PC-9 (cell line): ENCODE measurements at regions not wholly inside any gene's neighbourhood (a gene's known extent, or its start where the extent isn't known, plus 50 kb on each side); places are given as distances from the start of the nearest gene placed in this dataset.

ENCODE experiments used
- EZH2 ChIP-seq: fragments of 200-600 bp; sonication (generic); IDR thresholded peaks from 2 replicates; pipeline ENCODE4 v1.8.0; 2017; ENCODE audit warnings: antibody characterized with exemption, low read depth
- TF ChIP-seq, protein P1 (sequence below): fragments of 200-600 bp; sonication (generic); conservative IDR thresholded peaks from 2 replicates; pipeline ENCODE4 v1.6.1; 2017; ENCODE audit warnings: mixed run types, antibody characterized with exemption, mild to moderate bottlenecking, moderate library complexity

DNA sequence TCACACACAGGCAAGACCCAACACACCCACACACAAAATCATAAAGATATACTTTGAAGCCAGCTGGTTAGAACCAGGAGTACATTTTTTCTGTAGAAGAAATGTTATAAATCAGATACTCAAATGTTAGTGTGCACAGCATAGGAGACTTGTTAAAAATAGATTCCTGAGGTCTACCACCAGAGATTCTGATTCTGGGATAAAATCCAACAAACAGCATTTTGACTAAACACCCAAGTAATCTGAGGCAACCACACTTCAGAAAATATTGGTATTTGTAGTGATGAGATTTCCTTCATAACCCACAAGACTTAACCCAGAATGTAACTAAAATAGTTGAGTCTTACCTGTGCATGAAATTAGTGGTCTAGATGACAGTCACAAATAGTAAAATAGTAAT lies 301.8 kb downstream of the HNRNPD start:
- TF ChIP-seq, protein P1, sequence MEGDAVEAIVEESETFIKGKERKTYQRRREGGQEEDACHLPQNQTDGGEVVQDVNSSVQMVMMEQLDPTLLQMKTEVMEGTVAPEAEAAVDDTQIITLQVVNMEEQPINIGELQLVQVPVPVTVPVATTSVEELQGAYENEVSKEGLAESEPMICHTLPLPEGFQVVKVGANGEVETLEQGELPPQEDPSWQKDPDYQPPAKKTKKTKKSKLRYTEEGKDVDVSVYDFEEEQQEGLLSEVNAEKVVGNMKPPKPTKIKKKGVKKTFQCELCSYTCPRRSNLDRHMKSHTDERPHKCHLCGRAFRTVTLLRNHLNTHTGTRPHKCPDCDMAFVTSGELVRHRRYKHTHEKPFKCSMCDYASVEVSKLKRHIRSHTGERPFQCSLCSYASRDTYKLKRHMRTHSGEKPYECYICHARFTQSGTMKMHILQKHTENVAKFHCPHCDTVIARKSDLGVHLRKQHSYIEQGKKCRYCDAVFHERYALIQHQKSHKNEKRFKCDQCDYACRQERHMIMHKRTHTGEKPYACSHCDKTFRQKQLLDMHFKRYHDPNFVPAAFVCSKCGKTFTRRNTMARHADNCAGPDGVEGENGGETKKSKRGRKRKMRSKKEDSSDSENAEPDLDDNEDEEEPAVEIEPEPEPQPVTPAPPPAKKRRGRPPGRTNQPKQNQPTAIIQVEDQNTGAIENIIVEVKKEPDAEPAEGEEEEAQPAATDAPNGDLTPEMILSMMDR, result no peak
- no peak for TF ChIP-seq EZH2
